Natural killer cell (primary cell): ENCODE measurements at regions not wholly inside any gene's neighbourhood (a gene's known extent, or its start where the extent isn't known, plus 50 kb on each side); places are given as distances from the start of the nearest gene placed in this dataset.

ENCODE experiments used
- ATAC-seq, 3 donors: fragments of 150-1000 bp in 2 of 3; fragments of 200-7000 bp in 1 of 3; cut with Tn5 transposase; 1 replicate in 1 of 3; 2 replicates in 2 of 3; pipeline ENCODE4 v1.10.0; 2021; ENCODE audit warnings: mild to moderate bottlenecking in 2 of 3, moderate library complexity in 2 of 3
- DNase-seq, 2 donors: peaks; one replicate each; pipeline versions ENCODE4 v3.0.0 to v3.0.0-alpha.2; 2013 to 2021; ENCODE audit warnings: mixed read lengths in 1 of 2
- H3K27ac ChIP-seq: one replicate; pipeline ENCODE4 v1.5.1; 2013; ENCODE audit warnings: mild to moderate bottlenecking, low read length
- H3K27me3 ChIP-seq: one replicate; pipeline ENCODE4 v1.6.1; 2013; ENCODE audit warnings: low read length; ENCODE audit not compliant: control insufficient read depth, insufficient read depth
- H3K36me3 ChIP-seq: one replicate; pipeline ENCODE4 v1.6.1; 2013; ENCODE audit warnings: low read length; ENCODE audit not compliant: control insufficient read depth, insufficient read depth
- H3K4me1 ChIP-seq: one replicate; pipeline ENCODE4 v1.6.1; 2013; ENCODE audit warnings: low read length; ENCODE audit not compliant: control insufficient read depth, insufficient read depth
- H3K4me3 ChIP-seq: one replicate; pipeline ENCODE4 v1.5.1; 2013; ENCODE audit warnings: low read length
- H3K9me3 ChIP-seq: one replicate; pipeline ENCODE4 v1.6.1; 2013; ENCODE audit warnings: low read length; ENCODE audit not compliant: control insufficient read depth, insufficient read depth
- H3K27ac Mint-ChIP-seq, 2 donors: one replicate each; pipeline ENCODE4 v1.8.0; 2022; ENCODE audit warnings: mild to moderate bottlenecking in 2 of 2, mixed read lengths in 2 of 2, moderate library complexity in 1 of 2
- H3K27me3 Mint-ChIP-seq, 2 donors: one replicate each; pipeline ENCODE4 v1.8.0; 2022; ENCODE audit warnings: low read depth in 2 of 2, mixed read lengths in 2 of 2
- H3K36me3 Mint-ChIP-seq: one replicate; pipeline ENCODE4 v1.8.0; 2022; ENCODE audit warnings: mixed read lengths
- H3K4me1 Mint-ChIP-seq, 2 donors: one replicate each; pipeline ENCODE4 v1.8.0; 2022; ENCODE audit warnings: mixed read lengths in 2 of 2
- H3K4me3 Mint-ChIP-seq: one replicate; pipeline ENCODE4 v1.8.0; 2022; ENCODE audit warnings: mild to moderate bottlenecking, moderate library complexity, mixed read lengths
- H3K9me3 Mint-ChIP-seq, 2 donors: one replicate each; pipeline ENCODE4 v1.8.0; 2022; ENCODE audit warnings: mixed read lengths in 2 of 2
- CTCF ChIP-seq: fragments of 200-600 bp; IDR thresholded peaks from one replicate; pipeline ENCODE4 v1.8.0; 2022; ENCODE audit warnings: antibody characterized with exemption
- WGBS: methylation state at CpG from one replicate; pipeline ENCODE4 v1.1.7; 2013; ENCODE audit warnings: missing lambda C conversion rate; ENCODE audit not compliant: insufficient coverage; 5-methylcytosine and 5-hydroxymethylcytosine counted together
- intact Hi-C: fragments of 100-400 bp; cut with micrococcal nuclease; formaldehyde crosslinking; loops from one replicate; pipeline ENCODE4 v1.14.2; 2022

- peak overlapping the region; percentile 90 to 92 for H3K27ac Mint-ChIP-seq
- intact Hi-C loops, result loop anchor here (5.0 kb wide), 1 partner anchor 469 kb away; the partner anchor contains the start of gene FMR1
- DNase-seq (peak in 1 of 2 donors; percentile 25), ATAC-seq (peak; percentile 21 to 40 (median 31))
- H3K27me3 ChIP-seq, result no peaks in the 10 kb centered on the region
- H3K27ac ChIP-seq, result peak overlapping the region; percentile 95
- peak overlapping the region; percentile 9 for H3K4me3 ChIP-seq
- H3K4me3 Mint-ChIP-seq, result peak overlapping the region; percentile 81
- peaks cover 16% of the 10 kb centered on the region for H3K4me1 ChIP-seq
- H3K27me3 Mint-ChIP-seq, result peaks cover 0 to 6% of the 10 kb centered on the region in 2 donors
- TF ChIP-seq CTCF, result no peak
- H3K4me1 Mint-ChIP-seq, result peaks cover 16 to 30% of the 10 kb centered on the region in 2 donors
- H3K36me3 ChIP-seq, result no peaks in the 10 kb centered on the region
- no peaks in the 10 kb centered on the region for H3K9me3 Mint-ChIP-seq
- no peaks in the 10 kb centered on the region for H3K36me3 Mint-ChIP-seq
- WGBS, result 6% methylated on average over 2 of the region's 2 CpGs
- no peaks in the 10 kb centered on the region for H3K9me3 ChIP-seq
Observed at GRCh38 chrX:148381603-148382002, 118.8 kb upstream of the AFF2 start.

- Histone ChIP-seq H3K27me3 (no peaks in the 10 kb centered on the region), H3K4me1 (peaks cover 16% of the 10 kb centered on the region), H3K36me3 (no peaks in the 10 kb centered on the region), H3K27ac (no peak overlapping the region), H3K4me3 (no peak overlapping the region), H3K9me3 (no peaks in the 10 kb centered on the region)
- no peak for TF ChIP-seq CTCF
- ATAC-seq (no peak), DNase-seq (no peak)
- Mint-ChIP-seq H3K4me1 (peaks cover 16 to 30% of the 10 kb centered on the region in 2 donors), H3K27ac (no peak overlapping the region), H3K4me3 (no peak overlapping the region), H3K27me3 (peaks cover 0 to 10% of the 10 kb centered on the region in 2 donors), H3K36me3 (no peaks in the 10 kb centered on the region), H3K9me3 (no peaks in the 10 kb centered on the region)
- 96% methylated on average over 2 of the region's 2 CpGs for WGBS
- intact Hi-C loops, result loop anchor here (5.0 kb wide), 1 partner anchor 471 kb away; the partner anchor contains the start of gene FMR1
Observed at GRCh38 chrX:148382983-148383382, 117.4 kb upstream of the AFF2 start.

GRCh38 chrX:148385471-148385870 lies 114.9 kb upstream of the AFF2 start:
- no peak for ATAC-seq
- no peaks in the 10 kb centered on the region for H3K36me3 Mint-ChIP-seq
- H3K4me1 Mint-ChIP-seq, result peaks cover 6 to 20% of the 10 kb centered on the region in 2 donors
- DNase-seq, result no peak
- Histone ChIP-seq H3K4me1 (peaks cover 11% of the 10 kb centered on the region), H3K27ac (no peak overlapping the region), H3K4me3 (no peak overlapping the region), H3K27me3 (no peaks in the 10 kb centered on the region), H3K36me3 (no peaks in the 10 kb centered on the region), H3K9me3 (no peaks in the 10 kb centered on the region)
- H3K9me3 Mint-ChIP-seq, result no peaks in the 10 kb centered on the region
- no peak overlapping the region for H3K27ac Mint-ChIP-seq
- intact Hi-C loops, result no loop called here
- peaks cover 3 to 24% of the 10 kb centered on the region in 2 donors for H3K27me3 Mint-ChIP-seq
- WGBS, result 33% methylated on average over 1 of the region's 2 CpGs
- no peak overlapping the region for H3K4me3 Mint-ChIP-seq
- no peak for TF ChIP-seq CTCF

GRCh38 chrX:148389629-148390028 lies 110.8 kb upstream of the AFF2 start:
- WGBS, result no CpG with 5 or more reads among the region's 2 CpGs

More at GRCh38 chrX:148389629-148390028, 110.8 kb upstream of the AFF2 start:
- ATAC-seq (no peak), DNase-seq (no peak)
- Mint-ChIP-seq H3K9me3 (no peaks in the 10 kb centered on the region), H3K4me1 (no peaks in the 10 kb centered on the region), H3K4me3 (no peak overlapping the region), H3K27ac (no peak overlapping the region), H3K27me3 (peaks cover 3 to 33% of the 10 kb centered on the region in 2 donors), H3K36me3 (no peaks in the 10 kb centered on the region)
- Histone ChIP-seq H3K4me3 (no peak overlapping the region), H3K27ac (no peak overlapping the region), H3K9me3 (no peaks in the 10 kb centered on the region), H3K27me3 (no peaks in the 10 kb centered on the region), H3K36me3 (no peaks in the 10 kb centered on the region), H3K4me1 (no peaks in the 10 kb centered on the region)
- intact Hi-C loops, result no loop called here
- TF ChIP-seq CTCF, result no peak
